Heart left ventricle (tissue), 16 donors: ENCODE measurements at regions not wholly inside any gene's neighbourhood (a gene's known extent, or its start where the extent isn't known, plus 50 kb on each side); places are given as distances from the start of the nearest gene placed in this dataset.
"Not testable (repeated sequence)": the region's sequence is repeated elsewhere in the genome, so short reads cannot be mapped to it uniquely, and the experiment has no call there.

Source experiments
- ATAC-seq, 4 donors: fragments of 200-7000 bp; cut with Tn5 transposase; one replicate each; pipeline ENCODE4 v1.9.1; 2020 to 2022; ENCODE audit warnings: moderate library complexity in 4 of 4, mild to moderate bottlenecking in 3 of 4, moderate number of reproducible peaks in 1 of 4
- DNase-seq, 5 donors: peaks; one replicate each; pipeline ENCODE4 v3.0.0-alpha.2; 2020
- H3K27ac ChIP-seq, 12 donors: fragments of 200-600 bp; sonication (generic) in 4 of 12; one replicate each; pipeline versions ENCODE4 v1.5.0 to v1.8.0; 2016 to 2022; ENCODE audit warnings: mild to moderate bottlenecking in 2 of 12
- H3K27me3 ChIP-seq, 9 donors: fragments of 200-600 bp; sonication (generic) in 2 of 9; one replicate each; pipeline versions ENCODE4 v1.5.1 to v1.8.0; 2016 to 2022; ENCODE audit warnings: mild to moderate bottlenecking in 3 of 9
- H3K36me3 ChIP-seq, 9 donors: fragments of 200-600 bp; sonication (generic) in 2 of 9; one replicate each; pipeline versions ENCODE4 v1.5.0 to v1.8.0; 2018 to 2022; ENCODE audit warnings: mild to moderate bottlenecking in 2 of 9
- H3K4me1 ChIP-seq, 12 donors: fragments of 200-600 bp; sonication (generic) in 4 of 12; one replicate each; pipeline versions ENCODE4 v1.5.0 to v1.8.0; 2016 to 2022; ENCODE audit warnings: mild to moderate bottlenecking in 3 of 12
- H3K4me3 ChIP-seq, 12 donors: fragments of 200-600 bp; sonication (generic) in 4 of 12; one replicate each; pipeline versions ENCODE4 v1.5.0 to v1.8.0; 2017 to 2022; ENCODE audit warnings: mild to moderate bottlenecking in 9 of 12, moderate library complexity in 4 of 12
- H3K9me3 ChIP-seq, 12 donors: fragments of 200-600 bp; sonication (generic) in 4 of 12; one replicate each; pipeline versions ENCODE4 v1.5.0 to v1.8.0; 2016 to 2022; ENCODE audit warnings: mild to moderate bottlenecking in 1 of 12
- POLR2A ChIP-seq, 2 donors: fragments of 450-650 bp; IDR thresholded peaks; one replicate each; pipeline ENCODE4 v1.6.1; 2017; ENCODE audit warnings: antibody characterized with exemption in 2 of 2, mild to moderate bottlenecking in 2 of 2, moderate library complexity in 2 of 2
- WGBS, 4 donors: extraction: QIAGEN DNeasy Blood & Tissue Kit in 2 of 4; methylation state at CpG; one replicate each; pipeline versions ENCODE4 v1.1.5 to v1.1.7; 2013 to 2018; 5-methylcytosine and 5-hydroxymethylcytosine counted together
- intact Hi-C, 10 donors: fragments of 100-400 bp; cut with DNase I; formaldehyde crosslinking; loops; one replicate each; pipeline versions ENCODE4 v1.11.1 to v1.14.2; 2022
- TF ChIP-seq, protein P1 (sequence below), 12 donors: fragments of 200-600 bp; sonication (generic) in 4 of 12; IDR thresholded peaks; one replicate each; pipeline versions ENCODE4 v1.5.0 to v1.8.0; 2018 to 2022; ENCODE audit warnings: antibody characterized with exemption in 12 of 12, mild to moderate bottlenecking in 5 of 12
- donor health status: ischemic (EF 13 %, LVEDD 7.1; RV severe dilation, severe dysfunction).
- donor health status: healthy with polysubstance abuse.
- donor health status: DM: no; HTN: yes; CAD: no.
- donor health status: DM: no; HTN: no; CAD: no.
- donor health status: ischemic (EF 25% LVEDD 6.9; RV normal size, moderate dysfunction).
- donor health status: ischemic (EF 25% LVEDD 5.7; RV mildly dilated, moderate dysfunction).
- donor health status: healthy.
- donor health status: DM: yes; HTN: yes; CAD: no.
- donor health status: ischemic (EF 35%, LVEDD 5.7; RV mildly dilated, moderate dysfunction).
- donor health status: nonischemic (EF 11% LVEDD 7.7; RV severe dilation, severe dysfunction).
- donor health status: DM: yes; HTN: yes; CAD: no.
- donor health status: PGD.
- donor health status: ischemic (EF 29% LVEDD 5.4; RV normal size, mild dysfunction).
- donor health status: nonischemic (EF 23%, LVEDD 6.1; RV moderate dilation, normal function).

DNA sequence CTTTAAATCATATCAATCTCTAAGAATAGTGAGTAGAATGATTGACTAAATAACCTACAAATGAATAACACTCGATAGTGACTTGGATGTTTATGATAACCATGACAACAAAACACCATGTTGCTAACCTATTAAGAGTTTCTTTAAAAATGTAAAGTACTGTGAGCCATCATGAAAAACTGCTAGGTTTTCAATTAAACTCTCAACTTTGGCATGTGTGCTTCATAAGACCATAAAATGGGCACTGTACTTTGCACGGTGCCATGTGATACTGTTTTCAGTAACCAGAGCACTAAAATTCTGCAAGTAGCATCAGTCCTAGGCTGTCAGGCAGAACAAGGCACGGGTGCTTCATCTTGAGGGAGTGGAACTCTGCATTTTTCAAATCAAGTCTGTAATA lies 96.2 kb upstream of the TRIM77 start:
- WGBS, 4 donors, result 68 to 78% (median 73%) methylated on average over 3 of the region's 3 CpGs
- H3K36me3 ChIP-seq, result no peaks in the 10 kb centered on the region
- peaks cover 0 to 3% (median 0%) of the 10 kb centered on the region in 9 donors for H3K27me3 ChIP-seq
- H3K4me1 ChIP-seq, result peaks cover 0 to 21% (median 0%) of the 10 kb centered on the region in 12 donors
- intact Hi-C loops, result loop anchor here in 8 of 10 donors (10.0 kb wide), 3 partner anchors 279 to 519 kb away; no protein-coding TSS in a partner anchor
- ATAC-seq (no peak), DNase-seq (no peak)
- no peak for TF ChIP-seq POLR2A (IDR thresholded peaks at IDR 0.05)
- TF ChIP-seq, protein P1, sequence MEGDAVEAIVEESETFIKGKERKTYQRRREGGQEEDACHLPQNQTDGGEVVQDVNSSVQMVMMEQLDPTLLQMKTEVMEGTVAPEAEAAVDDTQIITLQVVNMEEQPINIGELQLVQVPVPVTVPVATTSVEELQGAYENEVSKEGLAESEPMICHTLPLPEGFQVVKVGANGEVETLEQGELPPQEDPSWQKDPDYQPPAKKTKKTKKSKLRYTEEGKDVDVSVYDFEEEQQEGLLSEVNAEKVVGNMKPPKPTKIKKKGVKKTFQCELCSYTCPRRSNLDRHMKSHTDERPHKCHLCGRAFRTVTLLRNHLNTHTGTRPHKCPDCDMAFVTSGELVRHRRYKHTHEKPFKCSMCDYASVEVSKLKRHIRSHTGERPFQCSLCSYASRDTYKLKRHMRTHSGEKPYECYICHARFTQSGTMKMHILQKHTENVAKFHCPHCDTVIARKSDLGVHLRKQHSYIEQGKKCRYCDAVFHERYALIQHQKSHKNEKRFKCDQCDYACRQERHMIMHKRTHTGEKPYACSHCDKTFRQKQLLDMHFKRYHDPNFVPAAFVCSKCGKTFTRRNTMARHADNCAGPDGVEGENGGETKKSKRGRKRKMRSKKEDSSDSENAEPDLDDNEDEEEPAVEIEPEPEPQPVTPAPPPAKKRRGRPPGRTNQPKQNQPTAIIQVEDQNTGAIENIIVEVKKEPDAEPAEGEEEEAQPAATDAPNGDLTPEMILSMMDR (IDR thresholded peaks at IDR 0.05), result no peak
- no peak overlapping the region for H3K4me3 ChIP-seq
- H3K27ac ChIP-seq, result no peak overlapping the region
- no peaks in the 10 kb centered on the region for H3K9me3 ChIP-seq

DNA sequence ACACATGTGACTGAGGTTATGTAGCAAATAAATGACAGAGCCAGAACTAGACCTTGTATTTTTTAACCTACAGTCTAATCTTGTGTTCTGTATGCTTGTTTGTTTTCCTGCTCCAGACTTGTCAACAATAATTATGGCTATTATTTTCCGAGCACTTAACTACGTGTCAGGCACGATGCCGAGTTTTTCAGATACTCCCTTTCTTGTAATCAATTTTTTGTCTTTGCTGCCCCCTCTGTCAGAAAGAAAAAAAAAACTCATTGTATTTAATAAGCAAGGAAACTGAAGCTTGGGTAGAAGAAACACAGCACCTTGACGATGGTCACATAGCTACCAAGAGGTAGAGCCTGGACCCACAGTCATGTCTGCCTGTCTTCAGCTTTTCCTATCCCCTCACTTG lies 95.7 kb upstream of the TRIM77 start:
- not testable (repeated sequence) for DNase-seq, H3K27ac ChIP-seq, H3K9me3 ChIP-seq, H3K27me3 ChIP-seq, H3K36me3 ChIP-seq
- 36 to 41% (median 37%) methylated on average over 5 of the region's 5 CpGs for WGBS, 4 donors
- TF ChIP-seq, protein P1 (IDR thresholded peaks at IDR 0.05), result peak in 4 of 12 donors; percentile 18 to 39 (median 28)
- Histone ChIP-seq H3K4me3 (peak overlapping the region in 1 of 12 donors; percentile 30), H3K4me1 (peaks cover 0 to 21% (median 0%) of the 10 kb centered on the region in 12 donors)
- intact Hi-C loops, result loop anchor here in 8 of 10 donors (10.0 kb wide), 3 partner anchors 280 to 520 kb away; no protein-coding TSS in a partner anchor
- peak in 1 of 4 donors; percentile 22 for ATAC-seq

DNA sequence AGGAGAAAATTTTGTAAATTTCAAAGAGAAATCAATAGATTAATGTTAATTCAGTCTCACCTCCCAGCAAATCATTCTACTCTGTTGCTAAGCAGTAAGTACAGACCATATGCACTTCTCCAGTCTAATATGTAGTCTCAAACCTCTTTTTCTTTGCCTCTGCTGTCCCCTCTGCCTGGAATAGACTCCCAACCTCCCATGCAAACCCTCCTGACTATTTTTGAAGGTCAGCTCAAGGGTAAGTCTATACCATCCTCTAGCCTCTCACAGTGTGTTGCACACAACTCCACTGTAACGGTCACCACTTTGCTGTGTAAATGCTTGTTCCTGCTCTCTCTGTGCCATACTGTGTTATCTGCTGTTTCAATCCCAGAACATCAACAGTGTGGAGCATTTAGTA lies 94.5 kb upstream of the TRIM77 start:
- intact Hi-C loops, result loop anchor here in 8 of 10 donors (5.0 to 10.0 kb wide), 4 partner anchors 281 to 521 kb away; no protein-coding TSS in a partner anchor

DNA sequence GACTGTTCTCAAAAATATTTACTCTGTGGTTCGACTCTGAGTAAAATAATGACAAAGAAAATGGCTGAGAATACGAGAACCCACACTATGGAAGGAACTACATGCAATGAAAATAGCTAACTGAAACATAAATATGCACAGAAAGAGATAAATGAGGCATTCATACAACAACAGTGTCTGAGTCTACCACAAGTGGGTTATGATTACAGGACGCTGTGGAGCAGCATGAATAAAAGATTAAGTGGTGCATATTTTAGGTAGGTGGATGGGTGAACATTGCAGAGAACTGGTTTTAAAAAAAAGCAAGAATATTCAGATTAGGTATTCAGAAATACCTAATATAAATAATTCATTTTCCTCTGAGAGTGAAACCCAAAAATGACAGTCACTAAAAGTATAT lies 93.9 kb upstream of the TRIM77 start:
- H3K9me3 ChIP-seq, DNase-seq, H3K27ac ChIP-seq, ATAC-seq, H3K27me3 ChIP-seq, H3K4me3 ChIP-seq, H3K36me3 ChIP-seq: not testable (repeated sequence)
- WGBS, 4 donors, result 76 to 80% (median 79%) methylated on average over 3 of the region's 3 CpGs
- H3K4me1 ChIP-seq, result peaks cover 0 to 19% (median 0%) of the 10 kb centered on the region in 12 donors
- intact Hi-C loops, result loop anchor here in 8 of 10 donors (5.0 to 10.0 kb wide), 4 partner anchors 281 to 521 kb away; no protein-coding TSS in a partner anchor

More for the DNA sequence above, 94.5 kb upstream of the TRIM77 start:
- H3K27ac ChIP-seq, DNase-seq, H3K27me3 ChIP-seq, H3K4me3 ChIP-seq, H3K36me3 ChIP-seq, H3K9me3 ChIP-seq: not testable (repeated sequence)
- WGBS, 4 donors, result 87 to 98% (median 95%) methylated on average over 1 of the region's 1 CpG
- ATAC-seq, result peak in 1 of 4 donors; percentile 29
- peaks cover 0 to 21% (median 0%) of the 10 kb centered on the region in 12 donors for H3K4me1 ChIP-seq

DNA sequence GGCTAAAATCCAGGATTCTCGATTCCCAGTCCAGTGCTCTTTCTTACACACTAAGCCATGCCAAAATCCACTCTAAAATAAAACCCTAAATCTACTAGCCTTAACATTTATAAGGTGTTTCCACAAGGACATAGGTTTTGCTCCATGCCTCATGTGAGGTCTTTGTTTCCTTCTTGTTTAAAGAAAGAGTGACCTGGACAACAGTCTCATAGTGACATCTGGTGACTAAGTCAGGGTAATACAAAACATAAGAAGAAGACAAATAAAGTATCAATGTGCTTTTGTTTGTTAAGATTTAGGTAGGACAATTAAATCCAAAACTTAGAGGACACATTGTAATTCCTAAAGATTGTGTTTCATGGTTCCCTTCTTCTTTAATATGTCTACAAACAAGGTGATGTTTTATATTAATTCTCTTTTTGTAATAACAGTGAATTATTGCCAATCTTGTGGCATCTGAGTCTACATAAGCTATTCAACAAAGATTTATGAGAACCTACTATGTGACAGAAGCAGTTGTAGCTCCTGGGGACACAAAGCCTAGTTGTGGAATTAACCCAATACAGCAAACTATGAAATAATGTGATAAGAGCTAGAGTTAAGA lies 93.0 kb upstream of the TRIM77 start:
- 44 to 67% (median 60%) methylated on average over 1 of the region's 1 CpG for WGBS, 4 donors
- intact Hi-C loops, result loop anchor here in 8 of 10 donors (5.0 to 10.0 kb wide), 4 partner anchors 282 to 522 kb away; no protein-coding TSS in a partner anchor
- not testable (repeated sequence) for H3K9me3 ChIP-seq, H3K27ac ChIP-seq, H3K27me3 ChIP-seq, H3K4me1 ChIP-seq, H3K36me3 ChIP-seq, H3K4me3 ChIP-seq, DNase-seq
- ATAC-seq, result peak in 2 of 4 donors; percentile 45 to 74
- TF ChIP-seq, protein P1 (IDR thresholded peaks at IDR 0.05), result peak; percentile 25 to 58 (median 40)

DNA sequence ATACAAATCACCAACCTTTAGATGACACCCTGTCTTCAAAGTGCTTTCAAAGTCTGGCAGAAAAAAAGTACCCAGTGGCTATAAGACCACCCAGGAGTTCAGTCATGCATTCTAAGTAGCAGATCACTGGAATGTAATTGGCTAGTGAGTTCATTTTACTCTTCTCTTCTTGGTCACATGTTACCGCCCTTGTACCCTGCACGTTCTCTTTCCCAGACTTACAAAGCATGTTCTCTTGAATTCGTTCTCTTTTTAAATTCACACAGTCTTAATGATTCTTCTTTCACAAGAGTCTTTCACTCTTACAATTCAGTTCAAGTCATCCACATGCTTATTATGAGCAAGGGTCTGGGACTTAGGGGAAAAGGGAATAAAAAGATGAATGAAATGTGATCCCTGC lies 89.4 kb upstream of the TRIM77 start:
- intact Hi-C loops, result loop anchor here in 2 of 10 donors (10.0 kb wide), 2 partner anchors 516 to 526 kb away; no protein-coding TSS in a partner anchor
- H3K4me3 ChIP-seq, H3K36me3 ChIP-seq, H3K9me3 ChIP-seq, H3K4me1 ChIP-seq, H3K27me3 ChIP-seq, H3K27ac ChIP-seq, ATAC-seq, DNase-seq: not testable (repeated sequence)
- 67 to 83% (median 80%) methylated on average over 3 of the region's 3 CpGs for WGBS, 4 donors
